ENCODE measurements at regions not wholly inside any gene's neighbourhood (a gene's known extent, or its start where the extent isn't known, plus 50 kb on each side); places are given as distances from the start of the nearest gene placed in this dataset.

DNA sequence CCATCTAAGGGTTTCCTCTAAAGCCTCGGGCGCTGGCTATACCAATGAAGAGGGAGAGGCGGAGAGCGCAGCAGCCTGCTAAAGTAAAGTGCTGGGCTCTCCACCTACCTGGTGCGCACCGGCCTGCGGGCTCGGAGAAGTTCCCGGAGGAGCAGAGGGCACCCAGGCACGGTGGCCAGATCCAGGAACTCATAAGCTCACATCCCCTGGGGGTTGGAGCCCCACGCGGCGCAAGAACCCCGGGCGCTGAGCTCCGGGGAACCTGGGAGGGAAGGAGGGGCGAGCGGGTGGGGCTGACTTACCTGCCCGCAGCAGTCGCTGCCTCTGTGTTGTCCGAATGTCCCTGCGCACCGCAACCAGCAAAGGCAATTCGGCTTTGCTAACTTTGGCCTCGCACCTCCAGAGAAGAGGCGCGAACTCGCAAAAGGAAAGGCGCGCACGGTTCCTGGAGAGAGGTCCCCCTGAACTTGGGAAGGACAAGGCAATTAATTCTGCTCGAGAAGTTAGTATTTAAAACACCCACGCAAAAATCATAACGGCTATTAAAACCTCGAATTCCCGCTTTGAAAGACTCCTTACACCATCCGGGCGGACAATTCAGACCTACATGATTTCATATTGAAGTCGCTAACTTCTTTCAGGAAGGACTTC is 127.6 kb upstream of the C11orf58 start:
- ATAC-seq (ENCODE audit: low read depth), result no peak

DNA sequence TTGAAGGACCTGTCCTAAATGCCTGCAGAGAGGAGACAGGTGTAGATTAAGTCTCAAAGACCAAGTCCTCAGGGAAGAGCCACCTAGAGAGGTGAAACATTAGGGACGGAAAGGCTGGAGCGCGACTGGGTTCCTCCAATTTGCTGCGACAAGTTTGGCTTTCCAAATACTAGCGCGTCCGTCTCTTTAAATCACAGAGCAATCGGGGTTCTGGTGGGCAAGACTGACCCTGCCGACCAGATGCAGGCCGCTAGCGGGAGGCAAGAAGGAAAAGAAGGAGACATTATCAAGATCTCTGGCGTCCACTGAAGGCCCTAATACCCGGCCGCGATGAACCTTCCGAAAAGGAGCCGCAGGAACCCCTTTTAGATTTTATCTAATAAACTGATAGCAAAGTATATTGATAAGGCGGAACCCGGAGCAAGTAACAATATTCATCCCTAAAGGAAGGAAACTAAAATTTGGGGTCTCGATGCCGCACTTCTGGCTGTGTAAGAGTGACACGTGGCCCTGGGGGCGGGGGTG is 128.2 kb upstream of the C11orf58 start:
- H3K4me3 Mint-ChIP-seq, result no peak overlapping the region
- ATAC-seq (ENCODE audit: low read depth), result no peak
- peaks cover 3% of the 10 kb centered on the region for H3K36me3 Mint-ChIP-seq
- peaks cover 57% of the 10 kb centered on the region for H3K27me3 Mint-ChIP-seq
- no peaks in the 10 kb centered on the region for H3K9me3 Mint-ChIP-seq
- H3K27ac Mint-ChIP-seq, result no peak overlapping the region
- POLR2A ChIA-PET, result no interaction called here
- H3K4me1 Mint-ChIP-seq, result peaks cover 29% of the 10 kb centered on the region
- DNase-seq, result no peak

More for the DNA sequence above, 127.6 kb upstream of the C11orf58 start:
- Mint-ChIP-seq H3K4me3 (no peak overlapping the region), H3K27ac (no peak overlapping the region), H3K27me3 (peaks cover 57% of the 10 kb centered on the region), H3K4me1 (peaks cover 29% of the 10 kb centered on the region), H3K36me3 (peaks cover 3% of the 10 kb centered on the region), H3K9me3 (no peaks in the 10 kb centered on the region)
- POLR2A ChIA-PET, result no interaction called here
- DNase-seq, result no peak

- ATAC-seq (ENCODE audit: low read depth) (no peak), DNase-seq (no peak)
- peaks cover 3% of the 10 kb centered on the region for H3K36me3 Mint-ChIP-seq
- H3K9me3 Mint-ChIP-seq, result no peaks in the 10 kb centered on the region
- H3K4me3 Mint-ChIP-seq, result no peak overlapping the region
- H3K27ac Mint-ChIP-seq, result no peak overlapping the region
- peaks cover 30% of the 10 kb centered on the region for H3K4me1 Mint-ChIP-seq
- H3K27me3 Mint-ChIP-seq, result peaks cover 54% of the 10 kb centered on the region
- POLR2A ChIA-PET, result no interaction called here
These were observed 128.7 kb upstream of the C11orf58 start for GRCh38 chr11:16609769-16610168.

GRCh38 chr11:16607675-16608644 is 130.5 kb upstream of the C11orf58 start:
- Mint-ChIP-seq H3K4me3 (no peak overlapping the region), H3K36me3 (peaks cover 3% of the 10 kb centered on the region), H3K27me3 (peaks cover 57% of the 10 kb centered on the region), H3K4me1 (peaks cover 21% of the 10 kb centered on the region), H3K9me3 (no peaks in the 10 kb centered on the region), H3K27ac (no peak overlapping the region)
- no peak for DNase-seq
- POLR2A ChIA-PET, result no interaction called here
- ATAC-seq (ENCODE audit: low read depth), result no peak

- peaks cover 3% of the 10 kb centered on the region for H3K36me3 Mint-ChIP-seq
- no peaks in the 10 kb centered on the region for H3K9me3 Mint-ChIP-seq
- H3K4me3 Mint-ChIP-seq, result peak overlapping the region; percentile 70
- ATAC-seq (ENCODE audit: low read depth) (no peak), DNase-seq (peak; percentile 39)
- H3K27ac Mint-ChIP-seq, result no peak overlapping the region
- POLR2A ChIA-PET, result no interaction called here
- H3K27me3 Mint-ChIP-seq, result peaks cover 56% of the 10 kb centered on the region
- peaks cover 15% of the 10 kb centered on the region for H3K4me1 Mint-ChIP-seq
These were observed 131.4 kb upstream of the C11orf58 start for GRCh38 chr11:16606784-16607674.

GRCh38 chr11:16605894-16606783 is 132.3 kb upstream of the C11orf58 start:
- POLR2A ChIA-PET, result no interaction called here
- peak; percentile 86 for DNase-seq
- Mint-ChIP-seq H3K9me3 (no peaks in the 10 kb centered on the region), H3K36me3 (peaks cover under 1% of the 10 kb centered on the region), H3K27ac (peak overlapping the region; percentile 43), H3K4me1 (peaks cover 11% of the 10 kb centered on the region), H3K4me3 (peak overlapping the region; percentile 70), H3K27me3 (peaks cover 47% of the 10 kb centered on the region)
- ATAC-seq (ENCODE audit: low read depth), result peak; percentile 90

- ATAC-seq (ENCODE audit: low read depth), result no peak
- Mint-ChIP-seq H3K27ac (no peak overlapping the region), H3K9me3 (no peaks in the 10 kb centered on the region), H3K4me1 (peaks cover 11% of the 10 kb centered on the region), H3K4me3 (peak overlapping the region; percentile 35), H3K36me3 (no peaks in the 10 kb centered on the region), H3K27me3 (peaks cover 51% of the 10 kb centered on the region)
- POLR2A ChIA-PET, result interaction anchor here (0.8 to 1.0 kb wide), 2 partner anchors 9 to 12 kb away, joined by 3 read pairs; no protein-coding TSS in a partner anchor
- no peak for DNase-seq
These were observed 133.0 kb upstream of the C11orf58 start for GRCh38 chr11:16605389-16605893.

DNA sequence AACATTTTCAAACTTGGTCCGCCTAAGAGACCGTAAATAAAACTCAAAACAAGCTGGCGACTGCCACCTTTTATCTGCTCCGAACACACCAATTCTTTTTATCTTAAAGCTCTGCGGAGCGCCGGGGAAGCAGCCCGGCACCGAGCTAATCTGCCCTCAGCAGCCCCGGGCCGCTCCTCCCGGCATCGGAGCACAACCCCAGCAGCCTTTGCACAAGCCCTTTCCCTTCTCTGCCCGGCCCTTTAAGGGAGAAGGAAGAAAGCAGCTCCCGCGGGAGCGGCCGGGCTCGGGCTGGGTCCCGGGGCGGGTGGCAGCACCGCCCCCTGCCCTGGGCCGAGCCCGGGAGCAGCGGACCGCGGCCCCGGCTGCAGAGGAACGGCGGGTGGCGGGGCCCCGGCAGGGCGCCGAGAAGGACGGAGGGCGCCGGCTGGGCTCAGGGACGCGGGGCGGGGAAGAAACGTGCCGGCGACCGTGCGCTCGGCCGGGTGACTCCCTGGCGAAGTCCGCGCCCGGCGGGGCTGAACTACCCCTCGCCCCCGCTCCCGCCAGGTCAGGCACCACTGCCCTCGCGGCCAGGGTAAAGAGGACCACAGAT is 133.6 kb upstream of the C11orf58 start:
- no peak overlapping the region for H3K27ac Mint-ChIP-seq
- POLR2A ChIA-PET, result interaction anchor here (0.8 to 1.0 kb wide), 2 partner anchors 9 to 11 kb away, joined by 3 read pairs; no protein-coding TSS in a partner anchor
- H3K27me3 Mint-ChIP-seq, result peaks cover 55% of the 10 kb centered on the region
- DNase-seq (peak; percentile 34), ATAC-seq (ENCODE audit: low read depth) (no peak)
- H3K4me1 Mint-ChIP-seq, result peaks cover 11% of the 10 kb centered on the region
- peak overlapping the region; percentile 35 for H3K4me3 Mint-ChIP-seq
- no peaks in the 10 kb centered on the region for H3K36me3 Mint-ChIP-seq
- no peaks in the 10 kb centered on the region for H3K9me3 Mint-ChIP-seq

GRCh38 chr11:16603890-16604793 is 134.3 kb upstream of the C11orf58 start:
- peak overlapping the region; percentile 52 for H3K4me3 Mint-ChIP-seq
- DNase-seq (no peak), ATAC-seq (ENCODE audit: low read depth) (no peak)
- peaks cover 11% of the 10 kb centered on the region for H3K4me1 Mint-ChIP-seq
- no peaks in the 10 kb centered on the region for H3K36me3 Mint-ChIP-seq
- H3K27me3 Mint-ChIP-seq, result peaks cover 56% of the 10 kb centered on the region
- H3K9me3 Mint-ChIP-seq, result no peaks in the 10 kb centered on the region
- POLR2A ChIA-PET, result interaction anchor here (0.8 to 1.1 kb wide), 3 partner anchors 8 to 11 kb away, joined by 3 read pairs; no protein-coding TSS in a partner anchor
- H3K27ac Mint-ChIP-seq, result no peak overlapping the region

- POLR2A ChIA-PET, result interaction anchor here (1.1 kb wide), 1 partner anchor 9 kb away, joined by 3 read pairs; no protein-coding TSS in a partner anchor
- peaks cover 11% of the 10 kb centered on the region for H3K4me1 Mint-ChIP-seq
- peaks cover 58% of the 10 kb centered on the region for H3K27me3 Mint-ChIP-seq
- no peak overlapping the region for H3K4me3 Mint-ChIP-seq
- H3K27ac Mint-ChIP-seq, result no peak overlapping the region
- ATAC-seq (ENCODE audit: low read depth) (no peak), DNase-seq (no peak)
- H3K9me3 Mint-ChIP-seq, result no peaks in the 10 kb centered on the region
- no peaks in the 10 kb centered on the region for H3K36me3 Mint-ChIP-seq
These were observed 135.2 kb upstream of the C11orf58 start for GRCh38 chr11:16603245-16603644.

GRCh38 chr11:16598906-16599305 is 139.5 kb upstream of the C11orf58 start:
- Mint-ChIP-seq H3K4me1 (no peaks in the 10 kb centered on the region), H3K27me3 (peaks cover 33% of the 10 kb centered on the region), H3K27ac (no peak overlapping the region), H3K36me3 (no peaks in the 10 kb centered on the region), H3K9me3 (no peaks in the 10 kb centered on the region), H3K4me3 (no peak overlapping the region)
- DNase-seq (no peak), ATAC-seq (ENCODE audit: low read depth) (no peak)
- POLR2A ChIA-PET, result no interaction called here

Measured in activated naive CD8-positive, alpha-beta T cell treated with anti-CD3 and anti-CD28 coated beads, Interleukin-2, amount 10 ng/mL, durations not matched to agents 7 days and 5 days (primary cell).